ENCODE measurements at regions not wholly inside any gene's neighbourhood (a gene's known extent, or its start where the extent isn't known, plus 50 kb on each side); places are given as distances from the start of the nearest gene placed in this dataset.

GRCh38 chr15:77786956-77787355, 154.2 kb upstream of the LINGO1 start:
- H3K27me3 ChIP-seq, result no peaks in the 10 kb centered on the region
- no peak overlapping the region for H3K4me2 ChIP-seq
- peaks cover 7% of the 10 kb centered on the region for H3K4me1 ChIP-seq
- TF ChIP-seq Cebpa-rat (IDR thresholded peaks at IDR 0.05), result no peak
- no peak overlapping the region for H3K9ac ChIP-seq
- no peak overlapping the region for H3K27ac ChIP-seq
- no peaks in the 10 kb centered on the region for H4K20me1 ChIP-seq
- H3K4me3 ChIP-seq, result no peak overlapping the region
- no peaks in the 10 kb centered on the region for H3K36me3 ChIP-seq
- H3K9me3 ChIP-seq, result no peaks in the 10 kb centered on the region

DNA sequence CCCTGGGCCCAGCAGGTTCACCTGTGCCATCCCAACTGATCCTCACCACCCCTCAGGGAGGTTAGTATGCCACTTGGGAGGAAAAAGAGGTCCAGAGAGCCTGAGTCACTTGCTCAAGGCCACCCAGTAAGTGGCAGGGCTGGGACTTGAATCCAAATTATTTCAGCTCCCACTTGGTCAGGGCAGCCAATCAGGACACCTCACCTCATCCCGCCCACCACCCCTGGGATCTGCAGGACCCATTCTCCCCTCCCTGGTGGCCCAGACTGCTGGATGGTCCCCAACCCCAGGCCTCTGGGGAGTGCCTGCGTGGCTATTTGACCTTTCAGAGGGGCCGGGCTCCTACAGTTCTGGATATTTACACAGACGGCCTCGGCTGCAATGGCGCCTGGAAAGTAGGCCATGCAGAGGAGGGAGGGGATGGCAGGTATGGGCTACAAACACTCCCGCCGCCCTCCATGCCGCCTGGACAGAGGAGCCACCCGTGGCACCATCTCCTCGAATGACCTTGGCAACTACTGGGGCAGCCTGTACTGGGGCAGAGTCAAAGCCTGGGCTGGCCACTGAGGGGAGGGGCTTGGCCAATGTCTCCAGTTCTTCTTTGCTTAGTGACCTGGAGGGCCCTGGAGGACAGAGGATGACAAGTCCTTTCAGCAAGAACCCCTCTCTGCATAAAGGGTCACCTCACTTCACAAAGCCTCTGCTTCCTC, 153.6 kb upstream of the LINGO1 start:
- TF ChIP-seq Cebpa-rat (IDR thresholded peaks at IDR 0.05), result no peak
- Histone ChIP-seq H3K9me3 (no peaks in the 10 kb centered on the region), H3K27me3 (no peaks in the 10 kb centered on the region), H3K9ac (no peak overlapping the region), H3K36me3 (no peaks in the 10 kb centered on the region), H4K20me1 (no peaks in the 10 kb centered on the region), H3K4me2 (no peak overlapping the region), H3K4me3 (no peak overlapping the region), H3K27ac (no peak overlapping the region), H3K4me1 (peaks cover 7% of the 10 kb centered on the region)

DNA sequence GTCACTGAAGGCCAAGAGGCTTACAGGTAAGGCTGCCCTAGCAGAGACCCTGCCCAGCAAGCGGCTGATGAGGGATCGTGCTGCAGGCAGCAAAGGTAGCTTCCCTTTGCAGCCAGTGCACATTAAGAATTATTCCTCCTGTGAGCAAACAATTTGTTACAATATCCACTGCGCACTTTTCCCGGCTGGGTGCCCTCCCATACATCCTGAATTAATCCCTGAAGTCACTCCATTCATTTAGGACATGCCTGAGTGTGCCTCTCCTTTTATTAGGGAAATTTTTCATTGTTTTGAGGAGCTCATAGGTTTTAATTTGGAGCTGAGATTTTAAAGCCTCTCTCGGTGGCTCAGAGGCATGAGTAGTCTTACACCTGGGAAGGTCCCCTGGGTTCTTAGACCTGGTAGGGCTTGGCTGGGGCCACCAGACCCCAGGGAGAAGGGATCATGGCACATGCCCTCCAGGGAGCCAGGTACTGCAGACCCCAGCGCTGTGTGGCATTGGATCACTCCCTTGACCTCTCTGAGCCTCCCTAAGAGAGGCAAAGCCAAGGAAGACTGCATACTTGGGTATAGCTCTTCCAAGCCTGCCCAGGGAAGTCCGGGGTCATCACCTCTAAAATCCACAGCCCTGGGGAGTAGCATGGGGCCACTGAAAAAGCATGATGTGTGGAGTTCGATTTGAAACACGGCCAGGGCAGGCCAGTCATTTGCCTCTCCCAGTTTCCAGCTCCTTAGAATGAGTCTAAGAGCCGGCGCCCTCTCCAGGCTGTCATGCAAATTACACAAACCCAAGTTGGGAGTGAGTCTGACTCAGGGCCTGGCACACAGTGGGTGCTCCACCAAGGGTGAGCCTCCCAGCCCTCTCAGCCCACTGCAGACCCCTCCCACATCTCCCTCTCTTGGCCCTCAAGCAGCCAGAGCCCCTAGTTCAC, 151.9 kb upstream of the LINGO1 start:
- Histone ChIP-seq H3K4me3 (no peak overlapping the region), H3K9ac (no peak overlapping the region), H4K20me1 (no peaks in the 10 kb centered on the region), H3K9me3 (no peaks in the 10 kb centered on the region), H3K36me3 (no peaks in the 10 kb centered on the region), H3K27ac (no peak overlapping the region), H3K4me2 (no peak overlapping the region), H3K4me1 (no peaks in the 10 kb centered on the region), H3K27me3 (no peaks in the 10 kb centered on the region)
- no peak for TF ChIP-seq Cebpa-rat (IDR thresholded peaks at IDR 0.05)

GRCh38 chr15:77783636-77784035, 150.9 kb upstream of the LINGO1 start:
- no peak for TF ChIP-seq Cebpa-rat (IDR thresholded peaks at IDR 0.05)
- Histone ChIP-seq H3K9ac (no peak overlapping the region), H4K20me1 (no peaks in the 10 kb centered on the region), H3K27me3 (no peaks in the 10 kb centered on the region), H3K27ac (no peak overlapping the region), H3K36me3 (no peaks in the 10 kb centered on the region), H3K4me2 (no peak overlapping the region), H3K4me3 (no peak overlapping the region), H3K9me3 (no peaks in the 10 kb centered on the region), H3K4me1 (no peaks in the 10 kb centered on the region)

- Histone ChIP-seq H4K20me1 (no peaks in the 10 kb centered on the region), H3K4me1 (peaks cover 9% of the 10 kb centered on the region), H3K4me3 (no peak overlapping the region), H3K27ac (no peak overlapping the region), H3K27me3 (no peaks in the 10 kb centered on the region), H3K9me3 (no peaks in the 10 kb centered on the region), H3K4me2 (no peak overlapping the region), H3K9ac (no peak overlapping the region), H3K36me3 (no peaks in the 10 kb centered on the region)
- TF ChIP-seq Cebpa-rat (IDR thresholded peaks at IDR 0.05), result no peak
Observed at GRCh38 chr15:77782691-77783090, 150.0 kb upstream of the LINGO1 start.

- no peaks in the 10 kb centered on the region for H3K36me3 ChIP-seq
- H3K4me3 ChIP-seq, result no peak overlapping the region
- no peaks in the 10 kb centered on the region for H4K20me1 ChIP-seq
- H3K27ac ChIP-seq, result no peak overlapping the region
- TF ChIP-seq Cebpa-rat (IDR thresholded peaks at IDR 0.05), result no peak
- H3K4me2 ChIP-seq, result no peak overlapping the region
- H3K9me3 ChIP-seq, result no peaks in the 10 kb centered on the region
- H3K4me1 ChIP-seq, result peaks cover 13% of the 10 kb centered on the region
- H3K27me3 ChIP-seq, result no peaks in the 10 kb centered on the region
- no peak overlapping the region for H3K9ac ChIP-seq
Observed at GRCh38 chr15:77781946-77782240, 149.2 kb upstream of the LINGO1 start.

GRCh38 chr15:77781151-77781945, 148.6 kb upstream of the LINGO1 start:
- no peak overlapping the region for H3K4me3 ChIP-seq
- TF ChIP-seq Cebpa-rat (IDR thresholded peaks at IDR 0.05), result no peak
- no peaks in the 10 kb centered on the region for H3K9me3 ChIP-seq
- H3K27me3 ChIP-seq, result no peaks in the 10 kb centered on the region
- H4K20me1 ChIP-seq, result no peaks in the 10 kb centered on the region
- H3K36me3 ChIP-seq, result no peaks in the 10 kb centered on the region
- no peak overlapping the region for H3K4me2 ChIP-seq
- no peak overlapping the region for H3K27ac ChIP-seq
- H3K9ac ChIP-seq, result no peak overlapping the region
- H3K4me1 ChIP-seq, result peaks cover 13% of the 10 kb centered on the region

- Histone ChIP-seq H3K4me3 (no peak overlapping the region), H3K27me3 (no peaks in the 10 kb centered on the region), H4K20me1 (no peaks in the 10 kb centered on the region), H3K4me2 (no peak overlapping the region), H3K36me3 (no peaks in the 10 kb centered on the region), H3K4me1 (peaks cover 21% of the 10 kb centered on the region), H3K9me3 (no peaks in the 10 kb centered on the region), H3K27ac (no peak overlapping the region), H3K9ac (no peak overlapping the region)
- TF ChIP-seq Cebpa-rat (IDR thresholded peaks at IDR 0.05), result no peak
Observed at GRCh38 chr15:77778802-77779201, 146.1 kb upstream of the LINGO1 start.

DNA sequence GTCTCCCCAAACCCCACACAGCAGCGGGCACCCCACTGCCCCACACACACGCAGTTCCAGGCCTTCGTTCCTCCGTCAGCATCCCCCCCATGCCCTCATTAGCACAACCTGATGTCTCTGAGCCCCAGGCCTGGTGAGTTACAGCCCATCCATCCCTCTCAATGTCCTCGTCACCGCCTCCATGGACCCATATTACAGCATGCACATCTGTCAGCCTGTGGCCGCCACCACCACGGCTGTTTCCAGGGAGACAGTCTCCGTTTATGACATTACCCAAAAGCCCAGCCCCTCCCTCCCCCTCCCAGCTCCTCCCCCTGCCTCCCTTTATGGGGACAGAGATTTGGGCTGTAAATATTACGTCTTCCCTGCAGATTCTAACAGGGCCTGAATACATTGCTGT, 143.1 kb upstream of the LINGO1 start:
- no peak for TF ChIP-seq Cebpa-rat (IDR thresholded peaks at IDR 0.05)

DNA sequence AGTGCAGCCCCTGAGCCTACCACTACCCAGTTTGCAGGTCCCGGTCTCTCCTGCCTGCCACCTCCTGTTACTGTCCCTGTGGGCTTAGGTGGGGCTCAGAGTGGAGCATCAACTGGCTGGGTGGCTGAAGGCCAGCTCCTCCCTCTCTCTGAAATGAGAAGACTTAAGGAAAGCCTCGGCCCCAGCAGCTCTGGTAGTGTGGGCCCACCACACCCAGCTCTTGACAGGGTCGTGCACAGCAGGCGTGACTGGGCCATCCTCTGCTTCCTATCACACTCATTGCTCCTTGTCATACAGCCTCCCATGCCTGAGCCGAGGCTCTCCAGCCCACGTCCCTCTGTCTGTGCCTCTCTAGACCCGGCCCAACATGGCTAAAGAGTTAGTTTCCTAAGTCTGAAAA, 142.7 kb upstream of the LINGO1 start:
- Histone ChIP-seq H3K36me3 (no peaks in the 10 kb centered on the region), H3K27me3 (no peaks in the 10 kb centered on the region), H3K4me2 (no peak overlapping the region), H3K27ac (no peak overlapping the region), H3K9me3 (no peaks in the 10 kb centered on the region), H3K4me1 (peaks cover 21% of the 10 kb centered on the region), H3K9ac (no peak overlapping the region), H3K4me3 (no peak overlapping the region), H4K20me1 (no peaks in the 10 kb centered on the region)
- TF ChIP-seq Cebpa-rat (IDR thresholded peaks at IDR 0.05), result no peak

More for the DNA sequence above, 143.1 kb upstream of the LINGO1 start:
- no peaks in the 10 kb centered on the region for H3K9me3 ChIP-seq
- no peak overlapping the region for H3K9ac ChIP-seq
- no peak overlapping the region for H3K4me3 ChIP-seq
- H3K4me1 ChIP-seq, result peaks cover 21% of the 10 kb centered on the region
- no peaks in the 10 kb centered on the region for H4K20me1 ChIP-seq
- H3K27me3 ChIP-seq, result no peaks in the 10 kb centered on the region
- H3K36me3 ChIP-seq, result no peaks in the 10 kb centered on the region
- H3K4me2 ChIP-seq, result no peak overlapping the region
- no peak overlapping the region for H3K27ac ChIP-seq
